CD4-positive, alpha-beta T cell (primary cell): ENCODE measurements at regions not wholly inside any gene's neighbourhood (a gene's known extent, or its start where the extent isn't known, plus 50 kb on each side); places are given as distances from the start of the nearest gene placed in this dataset.
"Not testable (repeated sequence)": the region's sequence is repeated elsewhere in the genome, so short reads cannot be mapped to it uniquely, and the experiment has no call there.

Experiments
- ATAC-seq: fragments of 200-7000 bp; cut with Tn5 transposase; one replicate; pipeline ENCODE4 v1.10.0; 2022; ENCODE audit warnings: mild to moderate bottlenecking; ENCODE audit not compliant: poor library complexity
- CTCF ChIA-PET: fragments of 350-600 bp; sonication (Branson Sonifier 250); formaldehyde crosslinking; loops from one replicate; lab custom pipeline; 2021; ENCODE audit warnings: antibody characterized with exemption, inconsistent platforms; lab: Charles Lee
- POLR2A ChIA-PET: fragments of 350-600 bp; sonication (Branson Sonifier 250); formaldehyde crosslinking; loops from one replicate; lab custom pipeline; 2021; ENCODE audit warnings: antibody characterized with exemption, inconsistent platforms; lab: Charles Lee
- DNase-seq, 14 experiments: peaks; one replicate each; pipeline ENCODE4 v3.0.0-alpha.2; 2013 to 2020; ENCODE audit warnings: mixed read lengths in 2 of 14
- H3K27ac ChIP-seq, 2 donors: one replicate each; pipeline versions ENCODE4 v1.5.1 to v1.7.0; 2013; ENCODE audit warnings: low read length in 2 of 2, low read depth in 1 of 2, mild to moderate bottlenecking in 1 of 2
- H3K27me3 ChIP-seq, 2 experiments: 1 replicate in 1 of 2; 2 replicates in 1 of 2; pipeline versions ENCODE4 v1.6.1 to v1.7.0; 2013; ENCODE audit warnings: low read length in 2 of 2, control low read depth in 1 of 2, mild to moderate bottlenecking in 1 of 2, moderate library complexity in 1 of 2; ENCODE audit not compliant: insufficient read depth in 2 of 2, control insufficient read depth in 1 of 2
- H3K36me3 ChIP-seq: one replicate; pipeline ENCODE4 v1.6.1; 2013; ENCODE audit warnings: low read length, control low read depth; ENCODE audit not compliant: insufficient read depth
- H3K4me1 ChIP-seq: one replicate; pipeline ENCODE4 v1.6.1; 2013; ENCODE audit warnings: low read length, control low read depth; ENCODE audit not compliant: insufficient read depth
- H3K4me3 ChIP-seq: one replicate; pipeline ENCODE4 v1.5.1; 2013; ENCODE audit warnings: mild to moderate bottlenecking, low read length, moderate library complexity
- H3K9me3 ChIP-seq, 2 experiments: 1 replicate in 1 of 2; 2 replicates in 1 of 2; pipeline versions ENCODE4 v1.6.1 to v1.7.0; 2013; ENCODE audit warnings: low read length in 2 of 2, mild to moderate bottlenecking in 2 of 2, control low read depth in 1 of 2, moderate library complexity in 1 of 2; ENCODE audit not compliant: control insufficient read depth in 1 of 2, insufficient read depth in 1 of 2
- H3K27ac Mint-ChIP-seq: one replicate; pipeline ENCODE4 v1.8.0; 2020; ENCODE audit warnings: mixed read lengths
- H3K27me3 Mint-ChIP-seq: one replicate; pipeline ENCODE4 v1.8.0; 2021; ENCODE audit warnings: mixed read lengths
- H3K36me3 Mint-ChIP-seq: one replicate; pipeline ENCODE4 v1.8.0; 2021; ENCODE audit warnings: low read depth, mixed read lengths
- H3K4me1 Mint-ChIP-seq: one replicate; pipeline ENCODE4 v1.8.0; 2021; ENCODE audit warnings: low read depth, mixed read lengths
- H3K4me3 Mint-ChIP-seq: one replicate; pipeline ENCODE4 v1.8.0; 2020; ENCODE audit warnings: mild to moderate bottlenecking, mixed read lengths
- H3K9me3 Mint-ChIP-seq: one replicate; pipeline ENCODE4 v1.8.0; 2020; ENCODE audit warnings: mixed read lengths
- intact Hi-C, 2 experiments: fragments of 100-400 bp; cut with DNase I in 1 of 2; cut with micrococcal nuclease in 1 of 2; formaldehyde crosslinking; loops; one replicate each; pipeline versions ENCODE4 v1.15.1 to v1.9.0; 2023 to 2025; cut with DNase I, micrococcal nuclease
- TF ChIP-seq, protein P1 (sequence below): fragments of 200-600 bp; IDR thresholded peaks from one replicate; pipeline ENCODE4 v1.8.0; 2022; ENCODE audit warnings: antibody characterized with exemption, mild to moderate bottlenecking

- CTCF ChIA-PET, result no interaction called here
- Histone ChIP-seq H3K4me3 (no peak overlapping the region), H3K36me3 (no peaks in the 10 kb centered on the region), H3K27ac (no peak overlapping the region), H3K27me3 (peaks cover 0 to 5% of the 10 kb centered on the region in 2 experiments), H3K9me3 (no peaks in the 10 kb centered on the region), H3K4me1 (no peaks in the 10 kb centered on the region)
- Mint-ChIP-seq H3K4me1 (no peaks in the 10 kb centered on the region), H3K27me3 (peaks cover 13% of the 10 kb centered on the region), H3K27ac (no peak overlapping the region), H3K9me3 (no peaks in the 10 kb centered on the region), H3K4me3 (no peak overlapping the region), H3K36me3 (no peaks in the 10 kb centered on the region)
- POLR2A ChIA-PET, result no interaction called here
- DNase-seq (no peak), ATAC-seq (no peak)
- intact Hi-C loops, result no loop called here
- TF ChIP-seq, protein P1, sequence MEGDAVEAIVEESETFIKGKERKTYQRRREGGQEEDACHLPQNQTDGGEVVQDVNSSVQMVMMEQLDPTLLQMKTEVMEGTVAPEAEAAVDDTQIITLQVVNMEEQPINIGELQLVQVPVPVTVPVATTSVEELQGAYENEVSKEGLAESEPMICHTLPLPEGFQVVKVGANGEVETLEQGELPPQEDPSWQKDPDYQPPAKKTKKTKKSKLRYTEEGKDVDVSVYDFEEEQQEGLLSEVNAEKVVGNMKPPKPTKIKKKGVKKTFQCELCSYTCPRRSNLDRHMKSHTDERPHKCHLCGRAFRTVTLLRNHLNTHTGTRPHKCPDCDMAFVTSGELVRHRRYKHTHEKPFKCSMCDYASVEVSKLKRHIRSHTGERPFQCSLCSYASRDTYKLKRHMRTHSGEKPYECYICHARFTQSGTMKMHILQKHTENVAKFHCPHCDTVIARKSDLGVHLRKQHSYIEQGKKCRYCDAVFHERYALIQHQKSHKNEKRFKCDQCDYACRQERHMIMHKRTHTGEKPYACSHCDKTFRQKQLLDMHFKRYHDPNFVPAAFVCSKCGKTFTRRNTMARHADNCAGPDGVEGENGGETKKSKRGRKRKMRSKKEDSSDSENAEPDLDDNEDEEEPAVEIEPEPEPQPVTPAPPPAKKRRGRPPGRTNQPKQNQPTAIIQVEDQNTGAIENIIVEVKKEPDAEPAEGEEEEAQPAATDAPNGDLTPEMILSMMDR, result no peak
These were observed 134.9 kb downstream of the ZNF22 start for GRCh38 chr10:45135443-45136198.

- ChIA-PET CTCF (no interaction called here), POLR2A (no interaction called here)
- no peaks in the 10 kb centered on the region for H3K9me3 ChIP-seq
- no peak overlapping the region for H3K4me3 ChIP-seq
- H3K4me1 ChIP-seq, result no peaks in the 10 kb centered on the region
- ATAC-seq (no peak), DNase-seq (no peak)
- Mint-ChIP-seq H3K27me3 (peaks cover 13% of the 10 kb centered on the region), H3K27ac (no peak overlapping the region), H3K4me3 (no peak overlapping the region), H3K9me3 (no peaks in the 10 kb centered on the region), H3K4me1 (no peaks in the 10 kb centered on the region), H3K36me3 (no peaks in the 10 kb centered on the region)
- intact Hi-C loops, result no loop called here
- peaks cover 0 to 5% of the 10 kb centered on the region in 2 experiments for H3K27me3 ChIP-seq
- no peak overlapping the region for H3K27ac ChIP-seq
- TF ChIP-seq, protein P1, result no peak
- H3K36me3 ChIP-seq, result no peaks in the 10 kb centered on the region
These were observed 135.5 kb downstream of the ZNF22 start for GRCh38 chr10:45136256-45136655.

DNA sequence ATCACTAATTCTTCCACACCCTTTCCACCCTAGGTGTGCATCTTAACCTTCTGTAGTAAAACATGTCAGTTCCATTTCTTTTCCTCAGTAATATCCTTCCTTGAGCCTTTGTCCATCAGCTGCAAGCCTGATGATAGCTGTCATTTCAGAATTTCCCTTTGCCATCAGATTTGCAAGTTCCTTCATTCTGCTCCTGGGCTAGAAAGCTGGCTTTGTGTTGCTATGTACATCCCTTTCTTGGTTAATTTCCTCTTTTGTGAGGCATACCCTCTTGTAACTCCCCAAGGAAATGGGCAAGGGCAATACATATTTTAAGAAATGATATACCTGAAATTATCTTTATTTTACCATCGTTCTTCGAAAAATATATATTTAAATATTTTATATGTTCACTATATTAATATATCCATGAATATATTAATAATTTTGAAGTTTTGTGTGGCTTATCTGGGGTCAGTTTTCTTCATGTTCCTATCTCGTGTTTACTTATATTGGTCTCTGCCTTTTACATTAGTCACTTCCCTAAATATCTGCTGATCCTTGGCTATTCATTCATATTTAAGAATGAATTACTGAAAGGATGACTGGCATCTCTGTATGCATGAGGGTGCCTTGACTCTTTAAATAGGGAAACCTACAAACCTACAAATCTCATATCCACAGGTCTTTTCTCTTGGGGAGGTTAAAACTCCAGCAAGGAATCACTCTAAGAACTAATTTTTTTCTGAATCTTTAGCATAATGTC, 143.8 kb downstream of the ZNF22 start:
- ChIA-PET POLR2A (no interaction called here), CTCF (no interaction called here)
- no peak for ATAC-seq
- DNase-seq, result peak in 2 of 14 experiments; percentile 1 to 11
- H3K36me3 ChIP-seq, result no peaks in the 10 kb centered on the region
- no peak overlapping the region for H3K4me3 Mint-ChIP-seq
- H3K4me1 Mint-ChIP-seq, result no peaks in the 10 kb centered on the region
- no peaks in the 10 kb centered on the region for H3K9me3 ChIP-seq
- no peaks in the 10 kb centered on the region for H3K9me3 Mint-ChIP-seq
- H3K27ac Mint-ChIP-seq, result no peak overlapping the region
- H3K27me3 ChIP-seq, result peaks cover 0 to 5% of the 10 kb centered on the region in 2 experiments
- TF ChIP-seq, protein P1, result no peak
- H3K36me3 Mint-ChIP-seq, result no peaks in the 10 kb centered on the region
- H3K4me1 ChIP-seq, result no peaks in the 10 kb centered on the region
- no peak overlapping the region for H3K4me3 ChIP-seq
- intact Hi-C loops, result no loop called here
- peaks cover 33% of the 10 kb centered on the region for H3K27me3 Mint-ChIP-seq
- H3K27ac ChIP-seq, result no peak overlapping the region

- CTCF ChIA-PET, ATAC-seq, DNase-seq, H3K36me3 Mint-ChIP-seq, H3K27ac Mint-ChIP-seq, H3K36me3 ChIP-seq, H3K4me1 ChIP-seq, H3K4me3 ChIP-seq, H3K9me3 ChIP-seq, intact Hi-C loops, H3K4me1 Mint-ChIP-seq, H3K27ac ChIP-seq, H3K9me3 Mint-ChIP-seq, POLR2A ChIA-PET, H3K27me3 ChIP-seq, H3K4me3 Mint-ChIP-seq: not testable (repeated sequence)
- peaks cover 28% of the 10 kb centered on the region for H3K27me3 Mint-ChIP-seq
These were observed 144.4 kb downstream of the ZNF22 start for GRCh38 chr10:45145143-45145542.
